Liver (tissue), 8 donors: ENCODE measurements at regions not wholly inside any gene's neighbourhood (a gene's known extent, or its start where the extent isn't known, plus 50 kb on each side); places are given as distances from the start of the nearest gene placed in this dataset.
A peak's percentile ranks its signal among the peaks of the same experiment; 100 is the strongest.

Experiments
- DNase-seq: peaks from one replicate; pipeline ENCODE4 v3.0.0-alpha.2; 2017; ENCODE audit warnings: low spot score
- H3K27ac ChIP-seq, 2 donors: one replicate each; pipeline ENCODE4 v1.7.0; 2013; ENCODE audit warnings: inconsistent platforms in 2 of 2, low read length in 2 of 2, control low read depth in 1 of 2, low read depth in 1 of 2, mild to moderate bottlenecking in 1 of 2
- H3K27me3 ChIP-seq, 4 donors: one replicate each; pipeline versions ENCODE4 v1.6.1 to v1.7.0; 2013; ENCODE audit warnings: low read length in 3 of 4, inconsistent platforms in 1 of 4, mild to moderate bottlenecking in 1 of 4, moderate library complexity in 1 of 4; ENCODE audit not compliant: control insufficient read depth in 4 of 4, insufficient read depth in 4 of 4
- H3K36me3 ChIP-seq, 4 donors: one replicate each; pipeline versions ENCODE4 v1.6.1 to v1.7.0; 2013; ENCODE audit warnings: low read length in 3 of 4, mild to moderate bottlenecking in 3 of 4, low read depth in 1 of 4, moderate library complexity in 1 of 4; ENCODE audit not compliant: control insufficient read depth in 4 of 4, insufficient read depth in 3 of 4
- H3K4me1 ChIP-seq, 4 donors: one replicate each; pipeline versions ENCODE4 v1.6.1 to v1.7.0; 2013; ENCODE audit warnings: low read length in 3 of 4, mild to moderate bottlenecking in 3 of 4, moderate library complexity in 1 of 4; ENCODE audit not compliant: control insufficient read depth in 4 of 4, insufficient read depth in 4 of 4
- H3K4me3 ChIP-seq, 3 donors: one replicate each; pipeline versions ENCODE4 v1.6.1 to v1.7.0; 2013; ENCODE audit warnings: low read length in 3 of 3, control low read depth in 1 of 3, low read depth in 1 of 3, mild to moderate bottlenecking in 1 of 3
- H3K9ac ChIP-seq, 2 donors: one replicate each; pipeline ENCODE4 v1.7.0; 2013; ENCODE audit warnings: low read length in 2 of 2, mild to moderate bottlenecking in 2 of 2, moderate library complexity in 2 of 2, control low read depth in 1 of 2, low read depth in 1 of 2
- H3K9me3 ChIP-seq, 4 donors: one replicate each; pipeline versions ENCODE4 v1.6.1 to v1.7.0; 2013; ENCODE audit warnings: low read length in 3 of 4; ENCODE audit not compliant: control insufficient read depth in 4 of 4
- EGR1 ChIP-seq, 2 donors: IDR thresholded peaks; 2 replicates each; pipeline ENCODE4 v1.6.1; 2016 to 2018; ENCODE audit warnings: antibody characterized with exemption in 2 of 2, low read depth in 2 of 2
- FOXA1 ChIP-seq: IDR thresholded peaks from 2 replicates; pipeline ENCODE4 v1.6.1; 2016; ENCODE audit warnings: antibody characterized with exemption
- FOXA2 ChIP-seq: IDR thresholded peaks from 2 replicates; pipeline ENCODE4 v1.6.1; 2016; ENCODE audit warnings: antibody characterized with exemption
- GABPA ChIP-seq, 2 donors: IDR thresholded peaks in 1 of 2; conservative IDR thresholded peaks in 1 of 2; 2 replicates each; pipeline ENCODE4 v1.6.1; 2016; ENCODE audit warnings: antibody characterized with exemption in 2 of 2, mild to moderate bottlenecking in 1 of 2, moderate library complexity in 1 of 2
- HNF4A ChIP-seq, 2 donors: conservative IDR thresholded peaks; 2 replicates each; pipeline ENCODE4 v1.6.1; 2016; ENCODE audit warnings: antibody characterized with exemption in 2 of 2, mild to moderate bottlenecking in 2 of 2
- HNF4G ChIP-seq: IDR thresholded peaks from 2 replicates; pipeline ENCODE4 v1.6.1; 2016; ENCODE audit warnings: antibody characterized with exemption
- JUND ChIP-seq, 2 donors: IDR thresholded peaks; 2 replicates each; pipeline ENCODE4 v1.6.1; 2016; ENCODE audit warnings: antibody characterized with exemption in 2 of 2
- NR2F2 ChIP-seq: IDR thresholded peaks from 2 replicates; pipeline ENCODE4 v1.6.1; 2016; ENCODE audit warnings: antibody characterized with exemption
- RAD21 ChIP-seq, 2 donors: IDR thresholded peaks; 2 replicates each; pipeline ENCODE4 v1.6.1; 2016; ENCODE audit warnings: antibody characterized with exemption in 2 of 2, mild to moderate bottlenecking in 2 of 2
- RXRA ChIP-seq, 2 donors: IDR thresholded peaks; 2 replicates each; pipeline ENCODE4 v1.6.1; 2017 to 2018; ENCODE audit warnings: antibody characterized with exemption in 2 of 2, mild to moderate bottlenecking in 1 of 2
- SP1 ChIP-seq: IDR thresholded peaks from 2 replicates; pipeline ENCODE4 v1.6.1; 2018; ENCODE audit warnings: antibody characterized with exemption, mild to moderate bottlenecking
- TAF1 ChIP-seq: conservative IDR thresholded peaks from 2 replicates; pipeline ENCODE4 v1.6.1; 2016; ENCODE audit warnings: antibody characterized with exemption, mild to moderate bottlenecking
- YY1 ChIP-seq: IDR thresholded peaks from 2 replicates; pipeline ENCODE4 v1.6.1; 2016; ENCODE audit warnings: antibody characterized with exemption, mild to moderate bottlenecking
- WGBS: extraction: QIAGEN DNeasy Blood & Tissue Kit; methylation state at CpG from one replicate; pipeline ENCODE4 v1.1.7; 2013; 5-methylcytosine and 5-hydroxymethylcytosine counted together
- TF ChIP-seq, protein P1 (sequence below): fragments of 150-350 bp; IDR thresholded peaks from 2 replicates; pipeline ENCODE4 v1.5.1; 2017; ENCODE audit warnings: improper control_type of control experiment, low read depth, low read length; ENCODE audit not compliant: missing input control
- TF ChIP-seq, protein P2 (sequence below): IDR thresholded peaks from 2 replicates; pipeline ENCODE4 v1.6.1; 2016; ENCODE audit warnings: antibody characterized with exemption
- TF ChIP-seq, protein P3 (sequence below): IDR thresholded peaks from 2 replicates; pipeline ENCODE4 v1.6.1; 2016; ENCODE audit warnings: antibody characterized with exemption
- TF ChIP-seq, protein P4 (sequence below): IDR thresholded peaks from 2 replicates; pipeline ENCODE4 v1.6.1; 2016; ENCODE audit warnings: antibody characterized with exemption
- donor health status: healthy.
- donor health status: healthy.
- donor health status: healthy.
- donor health status: healthy.
- donor health status: healthy.

DNA sequence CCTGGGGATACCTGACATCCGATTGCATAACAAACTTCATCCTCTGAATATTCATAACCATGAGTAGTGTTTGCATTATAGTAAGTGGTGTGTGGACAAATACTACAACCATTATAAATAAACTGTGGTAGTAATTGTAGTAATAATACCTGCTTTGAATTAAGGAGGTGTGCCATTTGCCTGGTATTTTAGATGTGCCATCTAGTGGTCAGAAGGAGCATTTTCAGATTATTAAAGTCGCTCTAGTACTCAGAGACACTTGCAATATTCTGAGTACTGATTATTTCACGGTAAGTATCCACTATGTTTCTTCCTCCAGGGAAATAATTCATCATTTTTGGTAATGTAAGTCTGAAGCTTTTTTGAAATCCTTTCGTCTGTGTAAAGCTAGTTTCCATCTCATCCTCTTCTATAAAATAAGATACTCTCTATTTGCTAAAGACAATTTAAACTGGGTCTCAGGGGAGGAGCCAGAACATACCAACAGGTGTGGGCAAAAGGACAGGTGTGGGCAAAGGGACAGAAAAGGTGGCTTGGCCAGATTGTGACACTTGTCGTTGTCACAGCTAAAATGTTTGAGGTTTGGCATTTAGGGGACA, 115.3 kb upstream of the WDR11 start:
- no peak for TF ChIP-seq TAF1
- TF ChIP-seq YY1: no peak
- TF ChIP-seq RAD21 (IDR thresholded peaks at IDR 0.05): peak; percentile 70 to 77
- no peak for TF ChIP-seq NR2F2
- TF ChIP-seq HNF4G: no peak
- TF ChIP-seq, protein P1, sequence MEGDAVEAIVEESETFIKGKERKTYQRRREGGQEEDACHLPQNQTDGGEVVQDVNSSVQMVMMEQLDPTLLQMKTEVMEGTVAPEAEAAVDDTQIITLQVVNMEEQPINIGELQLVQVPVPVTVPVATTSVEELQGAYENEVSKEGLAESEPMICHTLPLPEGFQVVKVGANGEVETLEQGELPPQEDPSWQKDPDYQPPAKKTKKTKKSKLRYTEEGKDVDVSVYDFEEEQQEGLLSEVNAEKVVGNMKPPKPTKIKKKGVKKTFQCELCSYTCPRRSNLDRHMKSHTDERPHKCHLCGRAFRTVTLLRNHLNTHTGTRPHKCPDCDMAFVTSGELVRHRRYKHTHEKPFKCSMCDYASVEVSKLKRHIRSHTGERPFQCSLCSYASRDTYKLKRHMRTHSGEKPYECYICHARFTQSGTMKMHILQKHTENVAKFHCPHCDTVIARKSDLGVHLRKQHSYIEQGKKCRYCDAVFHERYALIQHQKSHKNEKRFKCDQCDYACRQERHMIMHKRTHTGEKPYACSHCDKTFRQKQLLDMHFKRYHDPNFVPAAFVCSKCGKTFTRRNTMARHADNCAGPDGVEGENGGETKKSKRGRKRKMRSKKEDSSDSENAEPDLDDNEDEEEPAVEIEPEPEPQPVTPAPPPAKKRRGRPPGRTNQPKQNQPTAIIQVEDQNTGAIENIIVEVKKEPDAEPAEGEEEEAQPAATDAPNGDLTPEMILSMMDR: peak; percentile 76
- Histone ChIP-seq H3K4me1 (no peaks in the 10 kb centered on the region), H3K4me3 (no peak overlapping the region), H3K9me3 (no peaks in the 10 kb centered on the region), H3K27me3 (no peaks in the 10 kb centered on the region), H3K36me3 (no peaks in the 10 kb centered on the region), H3K27ac (no peak overlapping the region), H3K9ac (no peak overlapping the region)
- DNase-seq: no peak
- WGBS: 42% methylated on average over 5 of the region's 5 CpGs

DNA sequence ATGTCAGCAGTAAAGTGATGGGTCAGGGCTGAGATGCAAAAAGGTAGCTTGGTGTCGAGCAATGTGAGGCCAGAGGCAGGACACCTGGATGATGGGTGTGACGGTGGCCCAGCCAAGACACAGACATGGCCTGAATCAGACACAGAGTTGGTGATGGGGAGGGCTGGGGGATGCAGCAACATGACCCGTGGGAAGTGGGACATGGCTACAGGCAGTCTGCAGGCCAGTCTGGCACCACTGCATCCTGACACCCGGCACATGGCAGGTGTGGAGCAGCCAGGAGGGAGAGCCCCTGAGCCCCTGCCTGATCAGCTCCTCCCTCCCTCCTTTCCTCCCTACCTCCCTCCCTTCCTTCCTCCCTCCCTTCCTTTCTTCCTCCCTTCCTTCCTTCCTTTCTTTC, 114.8 kb upstream of the WDR11 start:
- no peaks in the 10 kb centered on the region for H3K9me3 ChIP-seq
- H3K4me1 ChIP-seq: no peaks in the 10 kb centered on the region
- 56% methylated on average over 4 of the region's 4 CpGs for WGBS
- DNase-seq: no peak
- no peak overlapping the region for H3K9ac ChIP-seq
- H3K4me3 ChIP-seq: no peak overlapping the region
- H3K36me3 ChIP-seq: no peaks in the 10 kb centered on the region
- no peaks in the 10 kb centered on the region for H3K27me3 ChIP-seq
- TF ChIP-seq GABPA (IDR thresholded peaks at IDR 0.05 in 1 of 2, conservative IDR thresholded peaks at IDR 0.05 in 1 of 2): no peak
- no peak for TF ChIP-seq NR2F2
- TF ChIP-seq, protein P2, sequence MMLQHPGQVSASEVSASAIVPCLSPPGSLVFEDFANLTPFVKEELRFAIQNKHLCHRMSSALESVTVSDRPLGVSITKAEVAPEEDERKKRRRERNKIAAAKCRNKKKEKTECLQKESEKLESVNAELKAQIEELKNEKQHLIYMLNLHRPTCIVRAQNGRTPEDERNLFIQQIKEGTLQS: no peak
- no peak for TF ChIP-seq HNF4G
- TF ChIP-seq RAD21 (IDR thresholded peaks at IDR 0.05): no peak
- no peak for TF ChIP-seq TAF1
- no peak for TF ChIP-seq FOXA2
- TF ChIP-seq YY1: no peak
- TF ChIP-seq, protein P3, sequence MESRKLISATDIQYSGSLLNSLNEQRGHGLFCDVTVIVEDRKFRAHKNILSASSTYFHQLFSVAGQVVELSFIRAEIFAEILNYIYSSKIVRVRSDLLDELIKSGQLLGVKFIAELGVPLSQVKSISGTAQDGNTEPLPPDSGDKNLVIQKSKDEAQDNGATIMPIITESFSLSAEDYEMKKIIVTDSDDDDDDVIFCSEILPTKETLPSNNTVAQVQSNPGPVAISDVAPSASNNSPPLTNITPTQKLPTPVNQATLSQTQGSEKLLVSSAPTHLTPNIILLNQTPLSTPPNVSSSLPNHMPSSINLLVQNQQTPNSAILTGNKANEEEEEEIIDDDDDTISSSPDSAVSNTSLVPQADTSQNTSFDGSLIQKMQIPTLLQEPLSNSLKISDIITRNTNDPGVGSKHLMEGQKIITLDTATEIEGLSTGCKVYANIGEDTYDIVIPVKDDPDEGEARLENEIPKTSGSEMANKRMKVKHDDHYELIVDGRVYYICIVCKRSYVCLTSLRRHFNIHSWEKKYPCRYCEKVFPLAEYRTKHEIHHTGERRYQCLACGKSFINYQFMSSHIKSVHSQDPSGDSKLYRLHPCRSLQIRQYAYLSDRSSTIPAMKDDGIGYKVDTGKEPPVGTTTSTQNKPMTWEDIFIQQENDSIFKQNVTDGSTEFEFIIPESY: no peak
- TF ChIP-seq JUND (IDR thresholded peaks at IDR 0.05): no peak
- no peak for TF ChIP-seq SP1
- TF ChIP-seq FOXA1: no peak
- TF ChIP-seq, protein P4, sequence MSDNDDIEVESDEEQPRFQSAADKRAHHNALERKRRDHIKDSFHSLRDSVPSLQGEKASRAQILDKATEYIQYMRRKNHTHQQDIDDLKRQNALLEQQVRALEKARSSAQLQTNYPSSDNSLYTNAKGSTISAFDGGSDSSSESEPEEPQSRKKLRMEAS: no peak
- no peak for TF ChIP-seq RXRA (IDR thresholded peaks at IDR 0.05)
- TF ChIP-seq HNF4A (conservative IDR thresholded peaks at IDR 0.05): no peak
- no peak overlapping the region for H3K27ac ChIP-seq

DNA sequence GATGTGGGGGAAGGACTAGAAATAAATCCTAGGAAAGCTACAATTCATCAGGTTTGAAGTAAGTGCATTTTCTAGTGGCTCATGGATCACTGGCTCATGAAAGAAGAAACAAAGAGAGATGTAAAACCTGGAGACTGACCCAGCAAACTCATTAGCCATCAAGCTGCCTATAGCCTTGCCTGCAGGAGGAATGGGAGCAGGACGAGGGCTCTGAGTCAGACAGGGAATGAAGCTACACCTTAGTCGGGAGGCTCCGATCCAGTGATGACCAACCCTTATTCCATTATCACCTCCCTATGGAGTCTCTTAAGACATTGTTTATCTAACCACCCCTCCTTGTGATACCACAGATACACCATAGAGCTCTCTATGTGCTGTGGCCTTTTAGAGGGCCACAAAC, 112.5 kb upstream of the WDR11 start:
- Histone ChIP-seq H3K27me3 (no peaks in the 10 kb centered on the region), H3K9me3 (no peaks in the 10 kb centered on the region), H3K36me3 (no peaks in the 10 kb centered on the region), H3K27ac (no peak overlapping the region), H3K4me3 (no peak overlapping the region), H3K4me1 (no peaks in the 10 kb centered on the region), H3K9ac (no peak overlapping the region)
- DNase-seq: no peak
- 38% methylated on average over 3 of the region's 3 CpGs for WGBS
- TF ChIP-seq, protein P3: no peak
- no peak for TF ChIP-seq FOXA2
- no peak for TF ChIP-seq HNF4G
- TF ChIP-seq, protein P1: no peak
- no peak for TF ChIP-seq SP1
- TF ChIP-seq FOXA1: no peak
- no peak for TF ChIP-seq YY1
- no peak for TF ChIP-seq HNF4A (conservative IDR thresholded peaks at IDR 0.05)
- no peak for TF ChIP-seq RAD21 (IDR thresholded peaks at IDR 0.05)
- TF ChIP-seq EGR1 (IDR thresholded peaks at IDR 0.05; ENCODE audit: low read depth in 2 of 2): no peak
- TF ChIP-seq, protein P4: no peak
- no peak for TF ChIP-seq GABPA (IDR thresholded peaks at IDR 0.05 in 1 of 2, conservative IDR thresholded peaks at IDR 0.05 in 1 of 2)
- no peak for TF ChIP-seq RXRA (IDR thresholded peaks at IDR 0.05)
- no peak for TF ChIP-seq TAF1
- TF ChIP-seq JUND (IDR thresholded peaks at IDR 0.05): no peak
